Neuronal stem cell (in vitro differentiated cells): ENCODE measurements at regions not wholly inside any gene's neighbourhood (a gene's known extent, or its start where the extent isn't known, plus 50 kb on each side); places are given as distances from the start of the nearest gene placed in this dataset.

Source experiments
- DNase-seq: peaks from one replicate; pipeline ENCODE4 v3.0.0-alpha.2; 2013; ENCODE audit warnings: low spot score
- H2AFZ ChIP-seq: one replicate; pipeline ENCODE4 v1.6.1; 2013; ENCODE audit warnings: mild to moderate bottlenecking, low read length, inconsistent platforms
- H2AK5ac ChIP-seq: 2 replicates; pipeline ENCODE4 v1.6.1; 2013; ENCODE audit warnings: low read depth, mild to moderate bottlenecking, inconsistent platforms, low read length, moderate library complexity, mixed read lengths
- H2BK120ac ChIP-seq: 2 replicates; pipeline ENCODE4 v1.6.1; 2013; ENCODE audit warnings: low read depth, mild to moderate bottlenecking, inconsistent platforms, low read length, moderate library complexity, mixed read lengths
- H2BK12ac ChIP-seq: one replicate; pipeline ENCODE4 v1.6.1; 2013; ENCODE audit warnings: low read length, inconsistent platforms
- H2BK15ac ChIP-seq: 2 replicates; pipeline ENCODE4 v1.6.1; 2013; ENCODE audit warnings: mild to moderate bottlenecking, low read length, inconsistent platforms, mixed read lengths
- H2BK5ac ChIP-seq: one replicate; pipeline ENCODE4 v1.6.1; 2013; ENCODE audit warnings: inconsistent platforms, mild to moderate bottlenecking, low read length, moderate library complexity
- H3K14ac ChIP-seq: one replicate; pipeline ENCODE4 v1.6.1; 2013; ENCODE audit warnings: low read length, inconsistent platforms
- H3K18ac ChIP-seq: 2 replicates; pipeline ENCODE4 v1.6.1; 2013; ENCODE audit warnings: low read length, inconsistent platforms
- H3K23ac ChIP-seq: 2 replicates; pipeline ENCODE4 v1.6.1; 2013; ENCODE audit warnings: low read depth, mild to moderate bottlenecking, mixed read lengths, low read length, inconsistent platforms; ENCODE audit not compliant: poor library complexity
- H3K27ac ChIP-seq: replicated peaks from 3 replicates; pipeline ENCODE4 v1.5.1; 2013; ENCODE audit warnings: low read length, inconsistent platforms
- H3K27me3 ChIP-seq, 3 experiments: 2 replicates each; pipeline ENCODE4 v1.6.1; 2013; ENCODE audit warnings: low read length in 3 of 3, mild to moderate bottlenecking in 2 of 3, inconsistent platforms in 1 of 3, low read depth in 1 of 3, mixed read lengths in 1 of 3, moderate library complexity in 1 of 3; ENCODE audit not compliant: control insufficient read depth in 3 of 3, insufficient read depth in 3 of 3
- H3K36me3 ChIP-seq, 2 donors: replicated peaks in 1 of 2; 2 replicates each; pipeline ENCODE4 v1.6.1; 2013; ENCODE audit warnings: low read length in 2 of 2; ENCODE audit not compliant: control insufficient read depth in 2 of 2, insufficient read depth in 2 of 2
- H3K4ac ChIP-seq: 2 replicates; pipeline ENCODE4 v1.6.1; 2013; ENCODE audit warnings: inconsistent platforms, mild to moderate bottlenecking, low read length, moderate library complexity
- H3K4me1 ChIP-seq, 2 donors: 1 replicate in 1 of 2; 2 replicates in 1 of 2; pipeline ENCODE4 v1.6.1; 2013; ENCODE audit warnings: low read length in 2 of 2, low read depth in 1 of 2; ENCODE audit not compliant: control insufficient read depth in 2 of 2, insufficient read depth in 1 of 2
- H3K4me2 ChIP-seq: one replicate; pipeline ENCODE4 v1.6.1; 2013; ENCODE audit warnings: mild to moderate bottlenecking, low read length, inconsistent platforms; ENCODE audit not compliant: insufficient read depth, poor library complexity, severe bottlenecking
- H3K4me3 ChIP-seq, 2 donors: 2 replicates each; pipeline ENCODE4 v1.5.1; 2013; ENCODE audit warnings: low read length in 2 of 2, mild to moderate bottlenecking in 2 of 2, inconsistent platforms in 1 of 2, moderate library complexity in 1 of 2
- H3K79me1 ChIP-seq: one replicate; pipeline ENCODE4 v1.6.1; 2013; ENCODE audit warnings: low read depth, mild to moderate bottlenecking, inconsistent platforms, low read length, moderate library complexity
- H3K9ac ChIP-seq: one replicate; pipeline ENCODE4 v1.6.1; 2013; ENCODE audit warnings: mild to moderate bottlenecking, low read depth, low read length, inconsistent platforms; ENCODE audit not compliant: poor library complexity
- H3K9me3 ChIP-seq, 2 donors: replicated peaks in 1 of 2; 2 replicates each; pipeline versions ENCODE3 to v1.6.1; 2013; ENCODE audit warnings: low read length in 2 of 2, mild to moderate bottlenecking in 2 of 2, inconsistent platforms in 1 of 2, low read depth in 1 of 2, mixed read lengths in 1 of 2, moderate library complexity in 1 of 2; ENCODE audit not compliant: control insufficient read depth in 2 of 2, insufficient read depth in 1 of 2
- H4K8ac ChIP-seq: one replicate; pipeline ENCODE4 v1.6.1; 2013; ENCODE audit warnings: low read depth, mild to moderate bottlenecking, inconsistent platforms, low read length, moderate library complexity
- H4K91ac ChIP-seq: one replicate; pipeline ENCODE4 v1.6.1; 2013; ENCODE audit warnings: low read length, low read depth, mild to moderate bottlenecking, inconsistent platforms; ENCODE audit not compliant: poor library complexity
- WGBS, 2 donors: extraction: QIAGEN DNeasy Blood & Tissue Kit; methylation state at CpG; one replicate each; pipeline ENCODE4 v1.1.7; 2013; ENCODE audit warnings: missing lambda C conversion rate in 2 of 2, mixed read lengths in 1 of 2; ENCODE audit not compliant: insufficient read length in 2 of 2, insufficient replicate concordance in 1 of 2; ENCODE audit errors: extremely low coverage in 2 of 2; 5-methylcytosine and 5-hydroxymethylcytosine counted together

DNA sequence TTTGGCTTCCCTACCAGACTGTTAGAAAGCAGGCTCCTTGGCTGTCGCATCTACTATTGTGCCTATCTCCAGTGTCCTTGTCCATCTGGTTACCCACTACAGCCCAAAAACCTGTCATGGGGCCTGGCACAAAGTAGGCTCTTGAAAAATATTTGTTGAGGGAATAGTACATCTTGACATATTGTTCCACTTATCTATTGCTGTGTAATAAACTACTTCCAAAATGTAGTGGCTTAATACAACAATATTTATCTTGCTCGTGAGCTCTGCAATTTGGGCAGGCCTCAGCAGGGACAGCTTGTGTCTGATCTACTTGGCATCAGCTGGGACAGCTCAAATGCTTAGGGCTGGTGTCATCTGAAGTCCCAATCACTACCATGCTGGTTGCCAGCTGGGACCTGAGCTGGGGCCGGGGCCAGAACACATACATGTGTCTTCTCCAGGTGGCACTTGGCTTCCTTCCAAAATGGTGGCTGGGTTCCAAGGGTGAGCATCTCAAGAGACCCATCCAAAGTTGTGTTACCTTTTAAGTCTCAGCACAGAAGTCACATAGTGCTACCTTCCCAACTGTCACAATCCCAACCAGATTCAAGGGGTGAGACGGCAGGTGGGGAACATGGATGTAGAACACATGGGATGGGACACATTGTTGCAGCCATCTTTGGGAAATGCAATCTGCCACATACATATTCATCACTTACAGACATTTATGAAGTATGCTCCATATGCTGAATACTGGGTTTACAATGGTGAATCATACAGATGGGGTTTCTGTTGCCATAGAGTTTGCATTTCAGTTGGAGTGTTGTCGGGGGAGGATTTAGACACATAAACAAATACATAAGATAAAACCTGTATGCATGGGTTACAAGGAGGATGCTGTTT, 134.2 kb downstream of the FOXI3 start:
- Histone ChIP-seq H3K14ac (no peak overlapping the region), H3K36me3 (no peaks in the 10 kb centered on the region), H3K9ac (no peak overlapping the region), H3K23ac (no peak overlapping the region), H2AK5ac (no peak overlapping the region), H3K4me3 (no peak overlapping the region), H3K18ac (no peak overlapping the region), H2BK120ac (no peak overlapping the region), H3K4me2 (no peak overlapping the region), H4K8ac (no peak overlapping the region), H3K27me3 (no peaks in the 10 kb centered on the region), H3K4me1 (peaks cover 0 to 10% of the 10 kb centered on the region in 2 donors), H4K91ac (no peak overlapping the region), H3K79me1 (no peaks in the 10 kb centered on the region), H2BK12ac (no peak overlapping the region), H3K4ac (no peak overlapping the region), H3K27ac (no peak overlapping the region), H2BK5ac (no peak overlapping the region), H2AFZ (no peak overlapping the region), H2BK15ac (no peak overlapping the region), H3K9me3 (peaks cover 0 to 2% of the 10 kb centered on the region in 2 donors)
- no CpG with 5 or more reads among the region's 5 CpGs for WGBS, 2 donors
- no peak for DNase-seq

DNA sequence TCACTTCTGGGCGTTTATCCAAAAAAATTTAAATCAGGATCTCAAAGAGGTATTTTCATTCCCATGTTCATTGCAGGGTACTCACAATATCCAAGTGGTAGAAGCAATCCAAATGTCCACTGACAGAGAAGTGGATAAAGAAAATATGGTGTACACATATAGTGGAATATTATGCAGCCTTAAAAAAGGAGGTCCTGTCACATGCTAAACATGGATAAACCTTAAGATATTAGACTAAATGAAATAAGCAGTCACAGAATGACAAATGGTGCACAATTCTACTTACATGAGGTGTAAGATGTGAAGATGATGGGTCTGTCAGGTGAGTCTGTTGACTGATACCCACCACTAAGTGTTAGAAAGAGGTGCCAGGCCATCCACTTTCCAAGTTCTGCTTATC, 140.6 kb downstream of the THNSL2 start:
- no peaks in the 10 kb centered on the region for H3K79me1 ChIP-seq
- no peak overlapping the region for H3K27ac ChIP-seq
- no peak overlapping the region for H3K18ac ChIP-seq
- no peak overlapping the region for H2BK15ac ChIP-seq
- no peak overlapping the region for H3K4ac ChIP-seq
- no peaks in the 10 kb centered on the region for H3K9me3 ChIP-seq
- H4K8ac ChIP-seq: no peak overlapping the region
- WGBS, 2 donors: no CpG with 5 or more reads among the region's 1 CpG
- no peak overlapping the region for H3K4me2 ChIP-seq
- H3K4me3 ChIP-seq: no peak overlapping the region
- H2BK5ac ChIP-seq: no peak overlapping the region
- no peak overlapping the region for H3K14ac ChIP-seq
- no peak overlapping the region for H4K91ac ChIP-seq
- no peak overlapping the region for H3K23ac ChIP-seq
- no peak overlapping the region for H2AFZ ChIP-seq
- H3K9ac ChIP-seq: no peak overlapping the region
- no peaks in the 10 kb centered on the region for H3K4me1 ChIP-seq
- H3K36me3 ChIP-seq: no peaks in the 10 kb centered on the region
- H2AK5ac ChIP-seq: no peak overlapping the region
- no peak overlapping the region for H2BK12ac ChIP-seq
- H3K27me3 ChIP-seq: no peaks in the 10 kb centered on the region
- H2BK120ac ChIP-seq: no peak overlapping the region
- no peak for DNase-seq

DNA sequence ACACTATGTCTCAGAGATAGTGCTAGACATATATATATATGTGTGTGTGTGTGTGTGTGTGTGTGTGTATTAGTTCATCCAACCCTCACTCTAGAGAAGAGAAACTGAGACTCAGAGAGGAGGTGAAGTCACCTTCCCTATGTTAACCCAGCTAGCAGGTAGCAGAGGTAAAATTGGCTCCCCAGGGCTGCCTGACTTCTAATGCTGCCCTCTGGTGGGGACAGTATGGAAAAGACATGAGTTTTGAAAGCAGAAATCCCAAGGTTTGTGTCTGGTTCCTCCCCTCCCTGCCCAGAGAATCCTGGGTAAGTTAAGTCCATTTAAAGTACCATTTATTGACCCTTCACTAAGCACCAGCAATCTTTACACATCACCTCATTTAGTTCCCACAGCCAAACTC, 137.7 kb downstream of the THNSL2 start:
- Histone ChIP-seq H3K9me3 (no peaks in the 10 kb centered on the region), H3K23ac (no peak overlapping the region), H3K4me3 (no peak overlapping the region), H4K91ac (no peak overlapping the region), H4K8ac (no peak overlapping the region), H3K18ac (no peak overlapping the region), H2BK15ac (no peak overlapping the region), H3K4me1 (no peaks in the 10 kb centered on the region), H3K79me1 (no peaks in the 10 kb centered on the region), H2BK120ac (no peak overlapping the region), H3K4ac (no peak overlapping the region), H3K4me2 (no peak overlapping the region), H3K14ac (no peak overlapping the region), H3K36me3 (no peaks in the 10 kb centered on the region), H3K27me3 (no peaks in the 10 kb centered on the region), H2AFZ (no peak overlapping the region), H2BK12ac (no peak overlapping the region), H3K9ac (no peak overlapping the region), H2AK5ac (no peak overlapping the region), H2BK5ac (no peak overlapping the region), H3K27ac (no peak overlapping the region)
- no peak for DNase-seq

DNA sequence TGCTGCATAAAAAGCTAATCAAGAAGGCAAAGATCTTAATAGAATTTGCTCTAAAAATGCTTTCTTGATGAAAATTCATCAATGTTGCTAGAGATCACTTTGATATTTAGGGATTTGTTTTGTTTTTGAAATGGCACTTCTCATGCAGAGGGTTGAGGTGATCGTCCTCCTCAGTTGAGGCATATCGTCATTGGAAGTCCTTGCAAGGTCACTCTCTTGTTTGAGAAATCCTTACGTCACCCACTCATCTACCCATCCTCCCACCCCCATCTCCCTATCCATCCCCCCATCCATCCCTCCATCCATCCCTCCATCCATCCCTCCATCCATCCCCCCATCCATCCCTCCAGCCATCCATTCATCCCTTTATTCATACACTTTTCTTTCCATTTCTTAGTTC, 133.7 kb downstream of the THNSL2 start:
- no peak overlapping the region for H3K4me3 ChIP-seq
- H3K9ac ChIP-seq: no peak overlapping the region
- no peak overlapping the region for H2BK12ac ChIP-seq
- no peaks in the 10 kb centered on the region for H3K79me1 ChIP-seq
- no peak overlapping the region for H2BK15ac ChIP-seq
- no peaks in the 10 kb centered on the region for H3K4me1 ChIP-seq
- no peaks in the 10 kb centered on the region for H3K9me3 ChIP-seq
- WGBS, 2 donors: no CpG with 5 or more reads among the region's 3 CpGs
- no peak overlapping the region for H4K91ac ChIP-seq
- no peak overlapping the region for H2BK120ac ChIP-seq
- H3K18ac ChIP-seq: no peak overlapping the region
- H2AFZ ChIP-seq: no peak overlapping the region
- H3K27me3 ChIP-seq: no peaks in the 10 kb centered on the region
- no peak overlapping the region for H2BK5ac ChIP-seq
- H3K4me2 ChIP-seq: no peak overlapping the region
- no peak overlapping the region for H4K8ac ChIP-seq
- no peaks in the 10 kb centered on the region for H3K36me3 ChIP-seq
- H2AK5ac ChIP-seq: no peak overlapping the region
- H3K27ac ChIP-seq: no peak overlapping the region
- H3K4ac ChIP-seq: no peak overlapping the region
- no peak overlapping the region for H3K14ac ChIP-seq
- no peak overlapping the region for H3K23ac ChIP-seq
- no peak for DNase-seq
